HCT116 (cell line): ENCODE measurements at regions not wholly inside any gene's neighbourhood (a gene's known extent, or its start where the extent isn't known, plus 50 kb on each side); places are given as distances from the start of the nearest gene placed in this dataset.

Experiments
- ATAC-seq: fragments of 200-7000 bp; cut with Tn5 transposase; 2 replicates; pipeline ENCODE4 v1.9.1; 2020; ENCODE audit warnings: mild to moderate bottlenecking, moderate library complexity
- BruUV-seq: library from RNA; stranded (reverse); fragments of 400-500 nt; replicated peaks from 2 replicates; lab custom pipeline; 2021; lab: Mats Ljungman, UMichigan
- CTCF ChIA-PET: fragments of 300-600 bp; sonication (Branson Sonifier 250); formaldehyde crosslinking; loops from one replicate; lab custom pipeline; 2021; ENCODE audit warnings: antibody characterized with exemption; lab: Charles Lee
- POLR2A ChIA-PET: fragments of 300-600, 350-600 bp; sonication (Branson Sonifier 250); formaldehyde crosslinking; loops from one replicate; lab custom pipeline; 2021; ENCODE audit warnings: antibody characterized with exemption; lab: Charles Lee
- RAD21 ChIA-PET, 2 experiments: fragments of 300-600 bp; sonication (Branson Sonifier 250); formaldehyde crosslinking; loops; one replicate each; lab custom pipeline; 2023; ENCODE audit warnings: low total read pairs in 2 of 2; ENCODE audit not compliant: uncharacterized antibody in 2 of 2, unreplicated experiment in 2 of 2, low non-redundant PET in 1 of 2; lab: Charles Lee
- DNase-seq: peaks from one replicate; pipeline ENCODE4 v3.0.0-alpha.2; 2010; ENCODE audit warnings: low read depth, low spot score
- H2AFZ ChIP-seq: fragments of 200-600 bp; shearing (Covaris generic), sonication (generic); 2 replicates; pipeline ENCODE4 v1.6.1; 2017; ENCODE audit warnings: low read depth, mixed run types, mixed read lengths, antibody characterized with exemption, low read length; ENCODE audit not compliant: poor library complexity, severe bottlenecking
- H3K27ac ChIP-seq: 2 replicates; pipeline ENCODE4 v1.5.1; 2012; ENCODE audit warnings: low read depth, low read length
- H3K27me3 ChIP-seq: fragments of 200-600 bp; sonication (generic); 2 replicates; pipeline ENCODE4 v1.6.1; 2016; ENCODE audit warnings: mixed run types, low read length, mixed read lengths; ENCODE audit not compliant: insufficient read depth
- H3K36me3 ChIP-seq, 2 experiments: fragments of 200-500 bp in 1 of 2; fragments of 200-600 bp in 1 of 2; sonication (Bioruptor generic) in 1 of 2; sonication (generic) in 1 of 2; 2 replicates each; pipeline versions ENCODE4 v1.5.1 to v1.6.1; 2014 to 2016; ENCODE audit warnings: low read length in 2 of 2, inconsistent platforms in 1 of 2, mixed read lengths in 1 of 2, mixed run types in 1 of 2; ENCODE audit not compliant: insufficient read depth in 2 of 2, control insufficient read depth in 1 of 2
- H3K4me1 ChIP-seq, 2 experiments: fragments of 200-600 bp in 1 of 2; sonication (generic) in 1 of 2; 2 replicates each; pipeline versions ENCODE4 v1.5.1 to v1.6.1; 2012 to 2017; ENCODE audit warnings: low read length in 2 of 2, inconsistent platforms in 1 of 2, mild to moderate bottlenecking in 1 of 2, mixed read lengths in 1 of 2, mixed run types in 1 of 2, moderate library complexity in 1 of 2; ENCODE audit not compliant: insufficient read depth in 2 of 2, control insufficient read depth in 1 of 2
- H3K4me2 ChIP-seq: fragments of 200-600 bp; sonication (generic); 2 replicates; pipeline ENCODE4 v1.6.1; 2017; ENCODE audit warnings: mixed run types, low read length, mixed read lengths
- H3K4me3 ChIP-seq, 2 experiments: fragments of 200-600 bp in 1 of 2; sonication (generic) in 1 of 2; replicated peaks in 1 of 2; 2 replicates each; pipeline ENCODE4 v1.5.1; 2011 to 2016; ENCODE audit warnings: low read length in 2 of 2, control low read depth in 1 of 2, low read depth in 1 of 2, mild to moderate bottlenecking in 1 of 2, mixed read lengths in 1 of 2, mixed run types in 1 of 2
- H3K79me2 ChIP-seq: fragments of 200-600 bp; sonication (generic); 2 replicates; pipeline ENCODE4 v1.6.1; 2017; ENCODE audit warnings: mild to moderate bottlenecking, mixed run types, low read length, moderate library complexity, mixed read lengths; ENCODE audit not compliant: insufficient read depth
- H3K9ac ChIP-seq: fragments of 200-600 bp; sonication (generic); 2 replicates; pipeline ENCODE4 v1.6.1; 2016; ENCODE audit warnings: low read length, mixed read lengths
- H3K9me2 ChIP-seq: fragments of 200-600 bp; sonication (generic), shearing (Covaris generic); 2 replicates; pipeline ENCODE4 v1.6.1; 2017; ENCODE audit warnings: mixed run types, mild to moderate bottlenecking, moderate library complexity; ENCODE audit not compliant: insufficient read depth
- H3K9me3 ChIP-seq, 2 experiments: fragments of 200-500 bp in 1 of 2; fragments of 200-600 bp in 1 of 2; sonication (Bioruptor generic) in 1 of 2; sonication (generic) in 1 of 2; 2 replicates each; pipeline ENCODE4 v1.6.1; 2014 to 2017; ENCODE audit warnings: low read length in 2 of 2, mixed read lengths in 2 of 2, inconsistent platforms in 1 of 2, low read depth in 1 of 2, mild to moderate bottlenecking in 1 of 2, mixed run types in 1 of 2, moderate library complexity in 1 of 2; ENCODE audit not compliant: control insufficient read depth in 1 of 2, insufficient read depth in 1 of 2
- H4K20me1 ChIP-seq: fragments of 200-600 bp; sonication (generic), shearing (Covaris generic); 2 replicates; pipeline ENCODE4 v1.6.1; 2017; ENCODE audit warnings: mixed run types, mild to moderate bottlenecking, moderate library complexity; ENCODE audit not compliant: insufficient read depth
- CBX3 ChIP-seq: IDR thresholded peaks from 2 replicates; pipeline ENCODE4 v1.6.1; 2012; ENCODE audit warnings: low read depth
- EGR1 ChIP-seq: IDR thresholded peaks from 2 replicates; pipeline ENCODE4 v1.6.1; 2012; ENCODE audit warnings: low read depth
- FOSL1 ChIP-seq: IDR thresholded peaks from 2 replicates; pipeline ENCODE4 v1.6.1; 2012; ENCODE audit warnings: low read depth
- MAX ChIP-seq: IDR thresholded peaks from 2 replicates; pipeline ENCODE4 v1.6.1; 2012
- REST ChIP-seq: IDR thresholded peaks from 2 replicates; pipeline ENCODE4 v1.6.1; 2012; ENCODE audit warnings: low read depth
- SIN3A ChIP-seq: IDR thresholded peaks from 2 replicates; pipeline ENCODE4 v1.6.1; 2012; ENCODE audit warnings: low read depth
- YY1 ChIP-seq: IDR thresholded peaks from 2 replicates; pipeline ENCODE4 v1.6.1; 2011; ENCODE audit warnings: low read length, low read depth, moderate library complexity, mild to moderate bottlenecking; ENCODE audit not compliant: insufficient replicate concordance; ENCODE audit errors: extremely low read depth
- ZBTB33 ChIP-seq: IDR thresholded peaks from 2 replicates; pipeline ENCODE4 v1.6.1; 2011; ENCODE audit warnings: mild to moderate bottlenecking, low read length, moderate library complexity; ENCODE audit not compliant: insufficient replicate concordance; ENCODE audit errors: extremely low read depth
- intact Hi-C: fragments of 100-400 bp; cut with micrococcal nuclease; formaldehyde crosslinking; loops from 2 replicates; pipeline ENCODE4 v1.10.0; 2022

- H3K27ac ChIP-seq = no peak overlapping the region
- ChIA-PET POLR2A (no interaction called here), RAD21 (no interaction called here), CTCF (no interaction called here)
- no TSS peak for BruUV-seq
- no peak overlapping the region for H3K9ac ChIP-seq
- H3K4me1 ChIP-seq = no peaks in the 10 kb centered on the region
- no peak overlapping the region for H3K4me2 ChIP-seq
- intact Hi-C loops = no loop called here
- no peaks in the 10 kb centered on the region for H4K20me1 ChIP-seq
- H3K36me3 ChIP-seq = no peaks in the 10 kb centered on the region
- no peak for TF ChIP-seq MAX
- TF ChIP-seq YY1 = no peak
- no peak for TF ChIP-seq EGR1
- no peak for TF ChIP-seq REST
- TF ChIP-seq ZBTB33 = no peak
- no peak for TF ChIP-seq FOSL1
- no peak for TF ChIP-seq CBX3
- TF ChIP-seq SIN3A = no peak
- no peak overlapping the region for H3K4me3 ChIP-seq
- no peak overlapping the region for H2AFZ ChIP-seq
- no peaks in the 10 kb centered on the region for H3K79me2 ChIP-seq
- DNase-seq = no peak
- no peaks in the 10 kb centered on the region for H3K9me2 ChIP-seq
- no peak for ATAC-seq
- no peaks in the 10 kb centered on the region for H3K27me3 ChIP-seq
- H3K9me3 ChIP-seq = peaks cover 14 to 15% of the 10 kb centered on the region in 2 experiments; a peak in 3 of 4 replicates
These were observed 929.4 kb downstream of the UQCRFS1 start for GRCh38 chr19:28283592-28283991.
